HCT116 (cell line): ENCODE measurements at regions not wholly inside any gene's neighbourhood (a gene's known extent, or its start where the extent isn't known, plus 50 kb on each side); places are given as distances from the start of the nearest gene placed in this dataset.

Source experiments
- ATAC-seq: fragments of 200-7000 bp; cut with Tn5 transposase; 2 replicates; pipeline ENCODE4 v1.9.1; 2020; ENCODE audit warnings: mild to moderate bottlenecking, moderate library complexity
- BruUV-seq: library from RNA; stranded (reverse); fragments of 400-500 nt; replicated peaks from 2 replicates; lab custom pipeline; 2021; lab: Mats Ljungman, UMichigan
- CTCF ChIA-PET: fragments of 300-600 bp; sonication (Branson Sonifier 250); formaldehyde crosslinking; loops from one replicate; lab custom pipeline; 2021; ENCODE audit warnings: antibody characterized with exemption; lab: Charles Lee
- POLR2A ChIA-PET: fragments of 300-600, 350-600 bp; sonication (Branson Sonifier 250); formaldehyde crosslinking; loops from one replicate; lab custom pipeline; 2021; ENCODE audit warnings: antibody characterized with exemption; lab: Charles Lee
- RAD21 ChIA-PET, 2 experiments: fragments of 300-600 bp; sonication (Branson Sonifier 250); formaldehyde crosslinking; loops; one replicate each; lab custom pipeline; 2023; ENCODE audit warnings: low total read pairs in 2 of 2; ENCODE audit not compliant: uncharacterized antibody in 2 of 2, unreplicated experiment in 2 of 2, low non-redundant PET in 1 of 2; lab: Charles Lee
- DNase-seq: peaks from one replicate; pipeline ENCODE4 v3.0.0-alpha.2; 2010; ENCODE audit warnings: low read depth, low spot score
- H2AFZ ChIP-seq: fragments of 200-600 bp; shearing (Covaris generic), sonication (generic); 2 replicates; pipeline ENCODE4 v1.6.1; 2017; ENCODE audit warnings: low read depth, mixed run types, mixed read lengths, antibody characterized with exemption, low read length; ENCODE audit not compliant: poor library complexity, severe bottlenecking
- H3K27ac ChIP-seq: 2 replicates; pipeline ENCODE4 v1.5.1; 2012; ENCODE audit warnings: low read depth, low read length
- H3K27me3 ChIP-seq: fragments of 200-600 bp; sonication (generic); 2 replicates; pipeline ENCODE4 v1.6.1; 2016; ENCODE audit warnings: mixed run types, low read length, mixed read lengths; ENCODE audit not compliant: insufficient read depth
- H3K36me3 ChIP-seq, 2 experiments: fragments of 200-500 bp in 1 of 2; fragments of 200-600 bp in 1 of 2; sonication (Bioruptor generic) in 1 of 2; sonication (generic) in 1 of 2; 2 replicates each; pipeline versions ENCODE4 v1.5.1 to v1.6.1; 2014 to 2016; ENCODE audit warnings: low read length in 2 of 2, inconsistent platforms in 1 of 2, mixed read lengths in 1 of 2, mixed run types in 1 of 2; ENCODE audit not compliant: insufficient read depth in 2 of 2, control insufficient read depth in 1 of 2
- H3K4me1 ChIP-seq, 2 experiments: fragments of 200-600 bp in 1 of 2; sonication (generic) in 1 of 2; 2 replicates each; pipeline versions ENCODE4 v1.5.1 to v1.6.1; 2012 to 2017; ENCODE audit warnings: low read length in 2 of 2, inconsistent platforms in 1 of 2, mild to moderate bottlenecking in 1 of 2, mixed read lengths in 1 of 2, mixed run types in 1 of 2, moderate library complexity in 1 of 2; ENCODE audit not compliant: insufficient read depth in 2 of 2, control insufficient read depth in 1 of 2
- H3K4me2 ChIP-seq: fragments of 200-600 bp; sonication (generic); 2 replicates; pipeline ENCODE4 v1.6.1; 2017; ENCODE audit warnings: mixed run types, low read length, mixed read lengths
- H3K4me3 ChIP-seq, 2 experiments: fragments of 200-600 bp in 1 of 2; sonication (generic) in 1 of 2; replicated peaks in 1 of 2; 2 replicates each; pipeline ENCODE4 v1.5.1; 2011 to 2016; ENCODE audit warnings: low read length in 2 of 2, control low read depth in 1 of 2, low read depth in 1 of 2, mild to moderate bottlenecking in 1 of 2, mixed read lengths in 1 of 2, mixed run types in 1 of 2
- H3K79me2 ChIP-seq: fragments of 200-600 bp; sonication (generic); 2 replicates; pipeline ENCODE4 v1.6.1; 2017; ENCODE audit warnings: mild to moderate bottlenecking, mixed run types, low read length, moderate library complexity, mixed read lengths; ENCODE audit not compliant: insufficient read depth
- H3K9ac ChIP-seq: fragments of 200-600 bp; sonication (generic); 2 replicates; pipeline ENCODE4 v1.6.1; 2016; ENCODE audit warnings: low read length, mixed read lengths
- H3K9me2 ChIP-seq: fragments of 200-600 bp; sonication (generic), shearing (Covaris generic); 2 replicates; pipeline ENCODE4 v1.6.1; 2017; ENCODE audit warnings: mixed run types, mild to moderate bottlenecking, moderate library complexity; ENCODE audit not compliant: insufficient read depth
- H3K9me3 ChIP-seq, 2 experiments: fragments of 200-500 bp in 1 of 2; fragments of 200-600 bp in 1 of 2; sonication (Bioruptor generic) in 1 of 2; sonication (generic) in 1 of 2; 2 replicates each; pipeline ENCODE4 v1.6.1; 2014 to 2017; ENCODE audit warnings: low read length in 2 of 2, mixed read lengths in 2 of 2, inconsistent platforms in 1 of 2, low read depth in 1 of 2, mild to moderate bottlenecking in 1 of 2, mixed run types in 1 of 2, moderate library complexity in 1 of 2; ENCODE audit not compliant: control insufficient read depth in 1 of 2, insufficient read depth in 1 of 2
- H4K20me1 ChIP-seq: fragments of 200-600 bp; sonication (generic), shearing (Covaris generic); 2 replicates; pipeline ENCODE4 v1.6.1; 2017; ENCODE audit warnings: mixed run types, mild to moderate bottlenecking, moderate library complexity; ENCODE audit not compliant: insufficient read depth
- ATF3 ChIP-seq: IDR thresholded peaks from 2 replicates; pipeline ENCODE4 v1.6.1; 2012
- CBX3 ChIP-seq: IDR thresholded peaks from 2 replicates; pipeline ENCODE4 v1.6.1; 2012; ENCODE audit warnings: low read depth
- CTCF ChIP-seq, 3 experiments: fragments of 200-600 bp in 1 of 3; sonication (generic) in 1 of 3; IDR thresholded peaks in 2 of 3; conservative IDR thresholded peaks in 1 of 3; 2 replicates each; pipeline ENCODE4 v1.5.1; 2012 to 2017; ENCODE audit warnings: low read depth in 2 of 3, low read length in 2 of 3, antibody characterized with exemption in 1 of 3, borderline replicate concordance in 1 of 3, control low read depth in 1 of 3, mild to moderate bottlenecking in 1 of 3, mixed read lengths in 1 of 3, mixed run types in 1 of 3, moderate library complexity in 1 of 3; ENCODE audit not compliant: insufficient read depth in 1 of 3
- EGR1 ChIP-seq: IDR thresholded peaks from 2 replicates; pipeline ENCODE4 v1.6.1; 2012; ENCODE audit warnings: low read depth
- ELF1 ChIP-seq: IDR thresholded peaks from 2 replicates; pipeline ENCODE4 v1.6.1; 2012; ENCODE audit warnings: low read depth, borderline replicate concordance
- EZH2 ChIP-seq: fragments of 200-600 bp; sonication (generic); IDR thresholded peaks from 2 replicates; pipeline ENCODE4 v1.6.1; 2017; ENCODE audit warnings: antibody characterized with exemption, mixed run types
- MAX ChIP-seq: IDR thresholded peaks from 2 replicates; pipeline ENCODE4 v1.6.1; 2012
- POLR2A ChIP-seq: IDR thresholded peaks from 2 replicates; pipeline ENCODE4 v1.7.0; 2011; ENCODE audit warnings: borderline replicate concordance; ENCODE audit not compliant: insufficient read depth, insufficient read length; ENCODE audit errors: extremely low read depth
- RAD21 ChIP-seq: IDR thresholded peaks from 2 replicates; pipeline ENCODE4 v1.6.1; 2012; ENCODE audit warnings: low read depth, mild to moderate bottlenecking
- REST ChIP-seq: IDR thresholded peaks from 2 replicates; pipeline ENCODE4 v1.6.1; 2012; ENCODE audit warnings: low read depth
- SIN3A ChIP-seq: IDR thresholded peaks from 2 replicates; pipeline ENCODE4 v1.6.1; 2012; ENCODE audit warnings: low read depth
- SP1 ChIP-seq: IDR thresholded peaks from 2 replicates; pipeline ENCODE4 v1.6.1; 2012; ENCODE audit warnings: low read depth
- SRF ChIP-seq: IDR thresholded peaks from 2 replicates; pipeline ENCODE4 v1.6.1; 2012; ENCODE audit warnings: low read depth
- TCF7L2 ChIP-seq: IDR thresholded peaks from 2 replicates; pipeline ENCODE4 v1.7.0; 2011; ENCODE audit warnings: borderline replicate concordance, inconsistent platforms; ENCODE audit not compliant: insufficient read depth, insufficient read length; ENCODE audit errors: extremely low read depth
- ZFX ChIP-seq: fragments of 450-650 bp; IDR thresholded peaks from 2 replicates; pipeline ENCODE4 v1.6.1; 2017
- ZNF274 ChIP-seq: fragments of 200-500 bp; sonication (Bioruptor generic); IDR thresholded peaks from 2 replicates; pipeline ENCODE4 v1.6.1; 2014; ENCODE audit warnings: mild to moderate bottlenecking, low read depth, low read length, inconsistent platforms
- intact Hi-C: fragments of 100-400 bp; cut with micrococcal nuclease; formaldehyde crosslinking; loops from 2 replicates; pipeline ENCODE4 v1.10.0; 2022

GRCh38 chr11:23679981-23680380 is 816.9 kb upstream of the LUZP2 start (continued):
- TF ChIP-seq ATF3 (no peak), MAX (no peak), ZNF274 (no peak)

- Histone ChIP-seq H3K9me2 (no peaks in the 10 kb centered on the region), H4K20me1 (no peaks in the 10 kb centered on the region), H3K9me3 (peaks cover 9 to 17% of the 10 kb centered on the region in 2 experiments; a peak in 3 of 4 replicates), H3K27me3 (no peaks in the 10 kb centered on the region), H3K27ac (no peak overlapping the region), H3K36me3 (no peaks in the 10 kb centered on the region), H3K4me2 (no peak overlapping the region), H3K9ac (no peak overlapping the region), H2AFZ (no peak overlapping the region), H3K4me1 (no peaks in the 10 kb centered on the region), H3K4me3 (no peak overlapping the region), H3K79me2 (no peaks in the 10 kb centered on the region)
- RAD21 ChIA-PET: no interaction called here
- CTCF ChIA-PET: no interaction called here
- ATAC-seq (no peak), DNase-seq (no peak)
- BruUV-seq: no TSS peak
- POLR2A ChIA-PET: no interaction called here
- intact Hi-C loops: no loop called here
- no peak for TF ChIP-seq EGR1
- no peak for TF ChIP-seq REST
- no peak for TF ChIP-seq CTCF (IDR thresholded peaks at IDR 0.05 in 2 of 3, conservative IDR thresholded peaks at IDR 0.05 in 1 of 3; ENCODE audit: borderline replicate concordance in 1 of 3, insufficient read depth in 1 of 3, low read depth in 2 of 3, low read length in 2 of 3)
- TF ChIP-seq ELF1: no peak
- TF ChIP-seq ZNF274: no peak
- TF ChIP-seq MAX: no peak
- TF ChIP-seq RAD21: no peak
- no peak for TF ChIP-seq SP1
- no peak for TF ChIP-seq TCF7L2
- TF ChIP-seq EZH2: no peak
- TF ChIP-seq POLR2A: no peak
- no peak for TF ChIP-seq SIN3A
- TF ChIP-seq ZFX: no peak
- no peak for TF ChIP-seq CBX3
- no peak for TF ChIP-seq ATF3
- no peak for TF ChIP-seq SRF
These were observed 816.2 kb upstream of the LUZP2 start for GRCh38 chr11:23680488-23681230.
